Neuronal stem cell (in vitro differentiated cells): ENCODE measurements at regions not wholly inside any gene's neighbourhood (a gene's known extent, or its start where the extent isn't known, plus 50 kb on each side); places are given as distances from the start of the nearest gene placed in this dataset.

Experiments used
- DNase-seq: peaks from one replicate; pipeline ENCODE4 v3.0.0-alpha.2; 2013; ENCODE audit warnings: low spot score
- H2AFZ ChIP-seq: one replicate; pipeline ENCODE4 v1.6.1; 2013; ENCODE audit warnings: mild to moderate bottlenecking, low read length, inconsistent platforms
- H2AK5ac ChIP-seq: 2 replicates; pipeline ENCODE4 v1.6.1; 2013; ENCODE audit warnings: low read depth, mild to moderate bottlenecking, inconsistent platforms, low read length, moderate library complexity, mixed read lengths
- H2BK120ac ChIP-seq: 2 replicates; pipeline ENCODE4 v1.6.1; 2013; ENCODE audit warnings: low read depth, mild to moderate bottlenecking, inconsistent platforms, low read length, moderate library complexity, mixed read lengths
- H2BK12ac ChIP-seq: one replicate; pipeline ENCODE4 v1.6.1; 2013; ENCODE audit warnings: low read length, inconsistent platforms
- H2BK15ac ChIP-seq: 2 replicates; pipeline ENCODE4 v1.6.1; 2013; ENCODE audit warnings: mild to moderate bottlenecking, low read length, inconsistent platforms, mixed read lengths
- H2BK5ac ChIP-seq: one replicate; pipeline ENCODE4 v1.6.1; 2013; ENCODE audit warnings: inconsistent platforms, mild to moderate bottlenecking, low read length, moderate library complexity
- H3K14ac ChIP-seq: one replicate; pipeline ENCODE4 v1.6.1; 2013; ENCODE audit warnings: low read length, inconsistent platforms
- H3K18ac ChIP-seq: 2 replicates; pipeline ENCODE4 v1.6.1; 2013; ENCODE audit warnings: low read length, inconsistent platforms
- H3K23ac ChIP-seq: 2 replicates; pipeline ENCODE4 v1.6.1; 2013; ENCODE audit warnings: low read depth, mild to moderate bottlenecking, mixed read lengths, low read length, inconsistent platforms; ENCODE audit not compliant: poor library complexity
- H3K27ac ChIP-seq: replicated peaks from 3 replicates; pipeline ENCODE4 v1.5.1; 2013; ENCODE audit warnings: low read length, inconsistent platforms
- H3K27me3 ChIP-seq, 3 experiments: 2 replicates each; pipeline ENCODE4 v1.6.1; 2013; ENCODE audit warnings: low read length in 3 of 3, mild to moderate bottlenecking in 2 of 3, inconsistent platforms in 1 of 3, low read depth in 1 of 3, mixed read lengths in 1 of 3, moderate library complexity in 1 of 3; ENCODE audit not compliant: control insufficient read depth in 3 of 3, insufficient read depth in 3 of 3
- H3K36me3 ChIP-seq, 2 donors: replicated peaks in 1 of 2; 2 replicates each; pipeline ENCODE4 v1.6.1; 2013; ENCODE audit warnings: low read length in 2 of 2; ENCODE audit not compliant: control insufficient read depth in 2 of 2, insufficient read depth in 2 of 2
- H3K4ac ChIP-seq: 2 replicates; pipeline ENCODE4 v1.6.1; 2013; ENCODE audit warnings: inconsistent platforms, mild to moderate bottlenecking, low read length, moderate library complexity
- H3K4me1 ChIP-seq, 2 donors: 1 replicate in 1 of 2; 2 replicates in 1 of 2; pipeline ENCODE4 v1.6.1; 2013; ENCODE audit warnings: low read length in 2 of 2, low read depth in 1 of 2; ENCODE audit not compliant: control insufficient read depth in 2 of 2, insufficient read depth in 1 of 2
- H3K4me2 ChIP-seq: one replicate; pipeline ENCODE4 v1.6.1; 2013; ENCODE audit warnings: mild to moderate bottlenecking, low read length, inconsistent platforms; ENCODE audit not compliant: insufficient read depth, poor library complexity, severe bottlenecking
- H3K4me3 ChIP-seq, 2 donors: 2 replicates each; pipeline ENCODE4 v1.5.1; 2013; ENCODE audit warnings: low read length in 2 of 2, mild to moderate bottlenecking in 2 of 2, inconsistent platforms in 1 of 2, moderate library complexity in 1 of 2
- H3K79me1 ChIP-seq: one replicate; pipeline ENCODE4 v1.6.1; 2013; ENCODE audit warnings: low read depth, mild to moderate bottlenecking, inconsistent platforms, low read length, moderate library complexity
- H3K9ac ChIP-seq: one replicate; pipeline ENCODE4 v1.6.1; 2013; ENCODE audit warnings: mild to moderate bottlenecking, low read depth, low read length, inconsistent platforms; ENCODE audit not compliant: poor library complexity
- H3K9me3 ChIP-seq, 2 donors: replicated peaks in 1 of 2; 2 replicates each; pipeline versions ENCODE3 to v1.6.1; 2013; ENCODE audit warnings: low read length in 2 of 2, mild to moderate bottlenecking in 2 of 2, inconsistent platforms in 1 of 2, low read depth in 1 of 2, mixed read lengths in 1 of 2, moderate library complexity in 1 of 2; ENCODE audit not compliant: control insufficient read depth in 2 of 2, insufficient read depth in 1 of 2
- H4K8ac ChIP-seq: one replicate; pipeline ENCODE4 v1.6.1; 2013; ENCODE audit warnings: low read depth, mild to moderate bottlenecking, inconsistent platforms, low read length, moderate library complexity
- H4K91ac ChIP-seq: one replicate; pipeline ENCODE4 v1.6.1; 2013; ENCODE audit warnings: low read length, low read depth, mild to moderate bottlenecking, inconsistent platforms; ENCODE audit not compliant: poor library complexity
- WGBS, 2 donors: extraction: QIAGEN DNeasy Blood & Tissue Kit; methylation state at CpG; one replicate each; pipeline ENCODE4 v1.1.7; 2013; ENCODE audit warnings: missing lambda C conversion rate in 2 of 2, mixed read lengths in 1 of 2; ENCODE audit not compliant: insufficient read length in 2 of 2, insufficient replicate concordance in 1 of 2; ENCODE audit errors: extremely low coverage in 2 of 2; 5-methylcytosine and 5-hydroxymethylcytosine counted together

- Histone ChIP-seq H3K27me3 (no peaks in the 10 kb centered on the region), H2BK15ac (no peak overlapping the region), H2BK120ac (no peak overlapping the region), H3K27ac (no peak overlapping the region), H3K23ac (no peak overlapping the region), H4K8ac (no peak overlapping the region), H3K18ac (no peak overlapping the region), H3K36me3 (no peaks in the 10 kb centered on the region), H3K14ac (no peak overlapping the region), H3K4me2 (no peak overlapping the region), H3K9me3 (no peaks in the 10 kb centered on the region), H3K9ac (no peak overlapping the region), H3K79me1 (no peaks in the 10 kb centered on the region), H3K4me1 (no peaks in the 10 kb centered on the region), H3K4me3 (no peak overlapping the region), H2AK5ac (no peak overlapping the region), H2BK5ac (no peak overlapping the region), H4K91ac (no peak overlapping the region), H2AFZ (no peak overlapping the region), H2BK12ac (no peak overlapping the region), H3K4ac (no peak overlapping the region)
- no peak for DNase-seq
- no CpG with 5 or more reads among the region's 4 CpGs for WGBS, 2 donors
Observed at GRCh38 chrX:8897259-8897658, 96.1 kb upstream of the FAM9A start.

GRCh38 chrX:8890794-8891193 lies 89.6 kb upstream of the FAM9A start:
- Histone ChIP-seq H3K9ac (no peak overlapping the region), H3K4me2 (no peak overlapping the region), H3K4ac (no peak overlapping the region), H3K4me1 (no peaks in the 10 kb centered on the region), H2AK5ac (no peak overlapping the region), H4K8ac (no peak overlapping the region), H2AFZ (no peak overlapping the region), H4K91ac (no peak overlapping the region), H3K4me3 (no peak overlapping the region), H3K79me1 (no peaks in the 10 kb centered on the region), H3K27me3 (no peaks in the 10 kb centered on the region), H3K14ac (no peak overlapping the region), H3K36me3 (no peaks in the 10 kb centered on the region), H2BK120ac (no peak overlapping the region), H3K9me3 (no peaks in the 10 kb centered on the region), H2BK12ac (no peak overlapping the region), H3K23ac (no peak overlapping the region), H3K27ac (no peak overlapping the region), H2BK5ac (no peak overlapping the region), H2BK15ac (no peak overlapping the region), H3K18ac (no peak overlapping the region)
- DNase-seq, result no peak
- no CpG with 5 or more reads among the region's 1 CpG for WGBS, 2 donors

GRCh38 chrX:8887004-8887403 lies 85.8 kb upstream of the FAM9A start:
- Histone ChIP-seq H2BK5ac (no peak overlapping the region), H3K27ac (no peak overlapping the region), H3K4ac (no peak overlapping the region), H3K79me1 (no peaks in the 10 kb centered on the region), H3K4me2 (no peak overlapping the region), H3K27me3 (no peaks in the 10 kb centered on the region), H2BK12ac (no peak overlapping the region), H3K4me3 (no peak overlapping the region), H3K9me3 (no peaks in the 10 kb centered on the region), H3K14ac (no peak overlapping the region), H3K4me1 (no peaks in the 10 kb centered on the region), H3K36me3 (no peaks in the 10 kb centered on the region), H2BK120ac (no peak overlapping the region), H2AFZ (no peak overlapping the region), H2BK15ac (no peak overlapping the region), H3K23ac (no peak overlapping the region), H4K91ac (no peak overlapping the region), H4K8ac (no peak overlapping the region), H3K9ac (no peak overlapping the region), H3K18ac (no peak overlapping the region), H2AK5ac (no peak overlapping the region)
- WGBS, 2 donors, result no CpG with 5 or more reads among the region's 3 CpGs
- no peak for DNase-seq

- no peaks in the 10 kb centered on the region for H3K36me3 ChIP-seq
- H2BK5ac ChIP-seq, result no peak overlapping the region
- WGBS, 2 donors, result no CpG with 5 or more reads among the region's 4 CpGs
- H3K23ac ChIP-seq, result no peak overlapping the region
- H3K4me1 ChIP-seq, result no peaks in the 10 kb centered on the region
- no peak overlapping the region for H3K9ac ChIP-seq
- H3K4ac ChIP-seq, result no peak overlapping the region
- no peak overlapping the region for H3K18ac ChIP-seq
- H3K14ac ChIP-seq, result no peak overlapping the region
- no peak for DNase-seq
- no peak overlapping the region for H2BK15ac ChIP-seq
- no peak overlapping the region for H3K4me2 ChIP-seq
- no peak overlapping the region for H2BK12ac ChIP-seq
- H4K8ac ChIP-seq, result no peak overlapping the region
- H2AFZ ChIP-seq, result no peak overlapping the region
- no peak overlapping the region for H2BK120ac ChIP-seq
- H3K79me1 ChIP-seq, result no peaks in the 10 kb centered on the region
- H3K9me3 ChIP-seq, result no peaks in the 10 kb centered on the region
- no peak overlapping the region for H3K4me3 ChIP-seq
- H3K27me3 ChIP-seq, result no peaks in the 10 kb centered on the region
- H3K27ac ChIP-seq, result no peak overlapping the region
- H4K91ac ChIP-seq, result no peak overlapping the region
- H2AK5ac ChIP-seq, result no peak overlapping the region
Observed at GRCh38 chrX:8879750-8880149, 78.6 kb upstream of the FAM9A start.
